Thoracic aorta (tissue), 2 donors: ENCODE measurements at regions not wholly inside any gene's neighbourhood (a gene's known extent, or its start where the extent isn't known, plus 50 kb on each side); places are given as distances from the start of the nearest gene placed in this dataset.

Source experiments
- ATAC-seq: fragments of 150-250 bp; one replicate; pipeline ENCODE4 v1.8.0; 2017; ENCODE audit warnings: low read depth; ENCODE audit not compliant: insufficient number of reproducible peaks, low FRiP score
- DNase-seq: peaks from one replicate; pipeline ENCODE4 v3.0.0-alpha.2; 2020; ENCODE audit warnings: low spot score
- H3K27ac ChIP-seq, 2 donors: fragments of 200-600 bp; sonication (generic); 1 replicate in 1 of 2; 2 replicates in 1 of 2; pipeline ENCODE4 v1.5.1; 2016; ENCODE audit warnings: mild to moderate bottlenecking in 2 of 2, moderate library complexity in 2 of 2
- H3K27me3 ChIP-seq: fragments of 200-600 bp; sonication (generic); replicated peaks from 2 replicates; pipeline ENCODE4 v1.6.0; 2016; ENCODE audit warnings: mild to moderate bottlenecking; ENCODE audit not compliant: insufficient read depth
- H3K36me3 ChIP-seq: fragments of 200-600 bp; sonication (generic); one replicate; pipeline ENCODE4 v1.5.1; 2016
- H3K4me1 ChIP-seq, 2 donors: fragments of 200-600 bp; sonication (generic); 1 replicate in 1 of 2; 2 replicates in 1 of 2; pipeline versions ENCODE4 v1.5.1 to v1.6.0; 2016; ENCODE audit warnings: low read depth in 2 of 2, mild to moderate bottlenecking in 1 of 2; ENCODE audit not compliant: control insufficient read depth in 1 of 2
- H3K4me3 ChIP-seq: fragments of 200-600 bp; sonication (generic); 2 replicates; pipeline ENCODE4 v1.5.1; 2016; ENCODE audit warnings: mild to moderate bottlenecking
- H3K9me3 ChIP-seq: fragments of 200-600 bp; sonication (generic); 2 replicates; pipeline ENCODE4 v1.5.1; 2016
- CTCF ChIP-seq: fragments of 200-600 bp; sonication (generic); IDR thresholded peaks from one replicate; pipeline ENCODE4 v1.5.1; 2019; ENCODE audit warnings: antibody characterized with exemption

- H3K4me1 ChIP-seq = no peaks in the 10 kb centered on the region
- no peak overlapping the region for H3K27ac ChIP-seq
- DNase-seq (no peak), ATAC-seq (no peak)
- H3K27me3 ChIP-seq = no peaks in the 10 kb centered on the region
- H3K36me3 ChIP-seq = no peaks in the 10 kb centered on the region
- TF ChIP-seq CTCF = no peak
- no peak overlapping the region for H3K4me3 ChIP-seq
- no peaks in the 10 kb centered on the region for H3K9me3 ChIP-seq
Measured at GRCh38 chr2:164090533-164090932, 354.7 kb upstream of the FIGN start.

GRCh38 chr2:164084066-164084465 lies 348.3 kb upstream of the FIGN start:
- no peak for DNase-seq
- no peaks in the 10 kb centered on the region for H3K27me3 ChIP-seq
- no peak for TF ChIP-seq CTCF
- H3K4me3 ChIP-seq = no peak overlapping the region
- no peak overlapping the region for H3K27ac ChIP-seq
- no peaks in the 10 kb centered on the region for H3K9me3 ChIP-seq
- H3K4me1 ChIP-seq = peaks cover 0 to 18% of the 10 kb centered on the region in 2 donors
- H3K36me3 ChIP-seq = no peaks in the 10 kb centered on the region
- no peak for ATAC-seq

- no peak overlapping the region for H3K4me3 ChIP-seq
- ATAC-seq (no peak), DNase-seq (no peak)
- H3K27ac ChIP-seq = no peak overlapping the region
- H3K9me3 ChIP-seq = no peaks in the 10 kb centered on the region
- H3K4me1 ChIP-seq = peaks cover 0 to 23% of the 10 kb centered on the region in 2 donors
- no peak for TF ChIP-seq CTCF
- no peaks in the 10 kb centered on the region for H3K36me3 ChIP-seq
- no peaks in the 10 kb centered on the region for H3K27me3 ChIP-seq
Measured at GRCh38 chr2:164080486-164080885, 344.7 kb upstream of the FIGN start.

- Histone ChIP-seq H3K27me3 (no peaks in the 10 kb centered on the region), H3K4me1 (peaks cover 0 to 23% of the 10 kb centered on the region in 2 donors), H3K9me3 (no peaks in the 10 kb centered on the region), H3K27ac (no peak overlapping the region), H3K4me3 (no peak overlapping the region), H3K36me3 (no peaks in the 10 kb centered on the region)
- DNase-seq (no peak), ATAC-seq (no peak)
- no peak for TF ChIP-seq CTCF
Measured at GRCh38 chr2:164079258-164079657, 343.4 kb upstream of the FIGN start.

- no peaks in the 10 kb centered on the region for H3K9me3 ChIP-seq
- DNase-seq (no peak), ATAC-seq (no peak)
- H3K4me1 ChIP-seq = peaks cover 0 to 23% of the 10 kb centered on the region in 2 donors
- H3K27me3 ChIP-seq = no peaks in the 10 kb centered on the region
- no peak for TF ChIP-seq CTCF
- H3K27ac ChIP-seq = no peak overlapping the region
- no peaks in the 10 kb centered on the region for H3K36me3 ChIP-seq
- H3K4me3 ChIP-seq = no peak overlapping the region
Measured at GRCh38 chr2:164078421-164078820, 342.6 kb upstream of the FIGN start.
